Activated B cell treated with CpG ODN at 0.5 μM for 24 hours (primary cell): ENCODE measurements at regions not wholly inside any gene's neighbourhood (a gene's known extent, or its start where the extent isn't known, plus 50 kb on each side); places are given as distances from the start of the nearest gene placed in this dataset.

Experiments
- ATAC-seq: fragments of 200-7000 bp; cut with Tn5 transposase; one replicate; pipeline ENCODE4 v1.10.0; 2021; ENCODE audit warnings: low read depth, mild to moderate bottlenecking, moderate library complexity
- CTCF ChIA-PET: fragments of 350-600 bp; sonication (Branson Sonifier 250); formaldehyde crosslinking; loops from one replicate; lab custom pipeline; 2021; ENCODE audit warnings: antibody characterized with exemption; lab: Charles Lee
- POLR2A ChIA-PET: fragments of 350-600 bp; sonication (Branson Sonifier 250); formaldehyde crosslinking; loops from one replicate; lab custom pipeline; 2021; ENCODE audit warnings: antibody characterized with exemption; lab: Charles Lee
- DNase-seq: peaks from one replicate; pipeline ENCODE4 v3.0.0; 2022
- H3K27ac Mint-ChIP-seq: one replicate; pipeline ENCODE4 v1.8.0; 2020; ENCODE audit warnings: mixed read lengths
- H3K27me3 Mint-ChIP-seq: one replicate; pipeline ENCODE4 v1.8.0; 2021; ENCODE audit warnings: mixed read lengths
- H3K36me3 Mint-ChIP-seq: one replicate; pipeline ENCODE4 v1.8.0; 2021; ENCODE audit warnings: low read depth, mixed read lengths
- H3K4me1 Mint-ChIP-seq: one replicate; pipeline ENCODE4 v1.8.0; 2021; ENCODE audit warnings: mixed read lengths
- H3K4me3 Mint-ChIP-seq: one replicate; pipeline ENCODE4 v1.8.0; 2020; ENCODE audit warnings: mild to moderate bottlenecking, mixed read lengths
- H3K9me3 Mint-ChIP-seq: one replicate; pipeline ENCODE4 v1.8.0; 2020; ENCODE audit warnings: mixed read lengths
- intact Hi-C: fragments of 100-400 bp; cut with micrococcal nuclease; formaldehyde crosslinking; loops from one replicate; pipeline ENCODE4 v1.15.1; 2024
- TF ChIP-seq, protein P1 (sequence below): fragments of 200-600 bp; IDR thresholded peaks from one replicate; pipeline ENCODE4 v1.8.0; 2022; ENCODE audit warnings: antibody characterized with exemption, mild to moderate bottlenecking

DNA sequence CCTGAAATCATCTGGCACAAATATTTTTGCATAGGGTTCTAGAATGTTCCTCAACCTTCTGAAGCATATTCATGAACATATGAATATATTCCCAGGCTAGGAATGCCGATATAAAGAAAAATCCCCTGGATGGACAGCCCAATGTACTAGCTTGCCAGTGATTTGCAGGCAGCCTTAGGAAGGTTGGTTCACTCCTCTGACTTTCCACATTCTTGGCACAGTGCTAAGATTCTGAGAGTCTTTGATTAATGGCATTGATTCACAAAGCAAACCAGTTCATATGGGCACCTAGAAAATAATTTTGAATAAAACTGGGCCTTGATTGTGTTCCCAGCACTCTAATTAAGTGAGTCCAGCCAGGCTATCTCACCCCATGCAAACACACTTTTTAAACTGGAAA lies 56.9 kb upstream of the ENPP4 start:
- ATAC-seq (no peak), DNase-seq (no peak)
- Mint-ChIP-seq H3K4me3 (no peak overlapping the region), H3K27me3 (peaks cover 3% of the 10 kb centered on the region), H3K27ac (no peak overlapping the region), H3K36me3 (peaks cover 1% of the 10 kb centered on the region), H3K9me3 (peaks cover 3% of the 10 kb centered on the region), H3K4me1 (no peaks in the 10 kb centered on the region)
- ChIA-PET CTCF (no interaction called here), POLR2A (no interaction called here)
- TF ChIP-seq, protein P1, sequence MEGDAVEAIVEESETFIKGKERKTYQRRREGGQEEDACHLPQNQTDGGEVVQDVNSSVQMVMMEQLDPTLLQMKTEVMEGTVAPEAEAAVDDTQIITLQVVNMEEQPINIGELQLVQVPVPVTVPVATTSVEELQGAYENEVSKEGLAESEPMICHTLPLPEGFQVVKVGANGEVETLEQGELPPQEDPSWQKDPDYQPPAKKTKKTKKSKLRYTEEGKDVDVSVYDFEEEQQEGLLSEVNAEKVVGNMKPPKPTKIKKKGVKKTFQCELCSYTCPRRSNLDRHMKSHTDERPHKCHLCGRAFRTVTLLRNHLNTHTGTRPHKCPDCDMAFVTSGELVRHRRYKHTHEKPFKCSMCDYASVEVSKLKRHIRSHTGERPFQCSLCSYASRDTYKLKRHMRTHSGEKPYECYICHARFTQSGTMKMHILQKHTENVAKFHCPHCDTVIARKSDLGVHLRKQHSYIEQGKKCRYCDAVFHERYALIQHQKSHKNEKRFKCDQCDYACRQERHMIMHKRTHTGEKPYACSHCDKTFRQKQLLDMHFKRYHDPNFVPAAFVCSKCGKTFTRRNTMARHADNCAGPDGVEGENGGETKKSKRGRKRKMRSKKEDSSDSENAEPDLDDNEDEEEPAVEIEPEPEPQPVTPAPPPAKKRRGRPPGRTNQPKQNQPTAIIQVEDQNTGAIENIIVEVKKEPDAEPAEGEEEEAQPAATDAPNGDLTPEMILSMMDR: no peak
- intact Hi-C loops: no loop called here

DNA sequence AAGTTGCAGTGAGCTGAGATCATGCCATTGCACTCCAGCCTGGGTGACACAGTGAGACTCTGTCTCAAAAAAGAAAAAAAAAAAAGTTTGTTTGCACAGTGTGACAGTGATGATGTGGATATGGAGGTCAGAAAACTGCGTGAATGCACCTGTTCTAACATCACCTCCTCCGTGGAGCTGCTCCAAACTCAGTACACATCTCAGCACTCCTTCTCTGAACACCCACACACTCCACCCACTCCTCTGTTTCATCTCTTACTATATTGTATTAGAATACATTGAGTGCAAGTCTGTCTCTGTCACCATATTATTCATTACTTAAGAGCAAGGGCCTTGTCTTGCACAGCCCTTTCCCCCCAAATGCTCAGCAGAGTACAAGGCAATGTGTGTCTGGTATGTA lies 51.5 kb upstream of the ENPP4 start:
- Mint-ChIP-seq H3K4me3 (no peak overlapping the region), H3K4me1 (no peaks in the 10 kb centered on the region)
- POLR2A ChIA-PET: interaction anchor here (0.7 kb wide), 1 partner anchor 21 kb away, joined by 3 read pairs; no protein-coding TSS in a partner anchor

DNA sequence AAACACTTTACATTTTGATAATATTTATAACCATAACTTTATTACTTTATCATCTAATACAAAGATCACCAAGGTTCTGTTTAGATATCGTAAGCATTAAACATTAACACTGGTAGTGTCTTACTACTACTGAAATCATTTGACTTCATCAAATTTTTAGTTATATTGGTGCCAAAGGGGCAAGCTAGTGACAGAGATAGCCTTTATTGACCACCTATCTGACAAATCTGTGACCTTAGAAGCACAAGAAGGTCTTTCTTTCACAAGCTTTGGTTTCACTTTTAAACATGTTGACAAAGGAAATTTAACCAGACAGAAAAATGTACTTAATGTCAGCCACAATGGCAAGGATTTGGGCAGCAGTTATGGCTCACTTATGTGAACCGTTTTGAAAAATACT lies 50.7 kb upstream of the ENPP4 start:
- POLR2A ChIA-PET: no interaction called here
- Mint-ChIP-seq H3K4me1 (no peaks in the 10 kb centered on the region), H3K9me3 (no peaks in the 10 kb centered on the region), H3K27ac (no peak overlapping the region), H3K27me3 (no peaks in the 10 kb centered on the region), H3K4me3 (no peak overlapping the region), H3K36me3 (no peaks in the 10 kb centered on the region)
- TF ChIP-seq, protein P1: no peak
- CTCF ChIA-PET: no interaction called here
- ATAC-seq: no peak
- no peak for DNase-seq
- intact Hi-C loops: no loop called here

More for the DNA sequence above, 51.5 kb upstream of the ENPP4 start:
- TF ChIP-seq, protein P1: no peak
- Mint-ChIP-seq H3K9me3 (no peaks in the 10 kb centered on the region), H3K27ac (no peak overlapping the region), H3K27me3 (no peaks in the 10 kb centered on the region), H3K36me3 (no peaks in the 10 kb centered on the region)
- CTCF ChIA-PET: no interaction called here
- DNase-seq (no peak), ATAC-seq (no peak)
- intact Hi-C loops: no loop called here
